Bronchial epithelial cell (primary cell): ENCODE measurements at regions not wholly inside any gene's neighbourhood (a gene's known extent, or its start where the extent isn't known, plus 50 kb on each side); places are given as distances from the start of the nearest gene placed in this dataset.
"Not testable (repeated sequence)": the region's sequence is repeated elsewhere in the genome, so short reads cannot be mapped to it uniquely, and the experiment has no call there.

ENCODE experiments used
- DNase-seq: peaks from one replicate; pipeline ENCODE4 v3.0.0-alpha.2; 2010; ENCODE audit warnings: low read depth
- FAIRE-seq: peaks from 2 replicates; lab custom pipeline; 2011; peaks lifted over from hg19 to GRCh38; lab: Jason Lieb, UNC
- H3K27me3 ChIP-seq: 2 replicates; pipeline ENCODE4 v1.5.1; 2011; ENCODE audit warnings: low read length; ENCODE audit not compliant: control insufficient read depth, insufficient read depth
- H3K36me3 ChIP-seq: 2 replicates; pipeline ENCODE4 v1.5.1; 2011; ENCODE audit warnings: low read length; ENCODE audit not compliant: control insufficient read depth, insufficient read depth
- H3K4me3 ChIP-seq: 2 replicates; pipeline ENCODE4 v1.5.1; 2011; ENCODE audit warnings: mild to moderate bottlenecking, low read depth, low read length, control low read depth
- TF ChIP-seq, protein P1 (sequence below): IDR thresholded peaks from 2 replicates; pipeline ENCODE4 v1.5.1; 2011; ENCODE audit warnings: mild to moderate bottlenecking, moderate library complexity, low read length, control low read depth, inconsistent platforms; ENCODE audit not compliant: insufficient read depth, severe bottlenecking

DNA sequence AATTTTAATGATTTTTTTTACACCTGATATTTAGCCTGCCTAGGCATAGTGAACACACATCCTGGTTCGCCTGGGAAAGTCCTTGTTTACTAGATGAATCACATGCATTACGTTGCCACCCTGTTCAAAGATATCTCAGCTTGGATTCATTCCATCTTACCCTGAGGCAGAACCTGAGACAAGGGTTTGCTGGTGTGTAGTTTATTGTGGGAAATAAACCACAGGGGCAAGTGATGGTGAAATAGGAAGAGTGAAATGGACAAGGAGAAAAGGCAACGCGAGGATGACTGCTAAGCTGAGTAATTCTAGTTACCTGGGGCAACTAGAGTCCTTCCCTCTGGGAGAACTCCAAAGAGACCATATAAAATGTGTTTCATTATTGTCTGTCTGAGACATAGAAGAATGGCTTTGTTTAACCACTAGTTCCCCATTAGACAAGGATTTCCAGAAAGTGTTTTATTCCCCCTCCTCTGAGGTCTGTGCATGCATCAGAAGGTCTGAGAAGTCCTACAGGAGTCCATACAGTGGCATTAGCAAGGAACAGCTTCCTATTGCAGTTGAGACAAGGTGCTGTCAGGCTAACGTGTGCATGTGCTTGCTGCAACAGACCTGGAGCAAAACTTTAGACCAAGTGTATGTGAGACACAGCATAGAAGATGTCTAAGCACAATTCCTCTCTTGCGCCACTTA is 797.3 kb upstream of the FRG1 start:
- FAIRE-seq (peak; percentile 97), DNase-seq (peak; percentile 100)
- TF ChIP-seq, protein P1, sequence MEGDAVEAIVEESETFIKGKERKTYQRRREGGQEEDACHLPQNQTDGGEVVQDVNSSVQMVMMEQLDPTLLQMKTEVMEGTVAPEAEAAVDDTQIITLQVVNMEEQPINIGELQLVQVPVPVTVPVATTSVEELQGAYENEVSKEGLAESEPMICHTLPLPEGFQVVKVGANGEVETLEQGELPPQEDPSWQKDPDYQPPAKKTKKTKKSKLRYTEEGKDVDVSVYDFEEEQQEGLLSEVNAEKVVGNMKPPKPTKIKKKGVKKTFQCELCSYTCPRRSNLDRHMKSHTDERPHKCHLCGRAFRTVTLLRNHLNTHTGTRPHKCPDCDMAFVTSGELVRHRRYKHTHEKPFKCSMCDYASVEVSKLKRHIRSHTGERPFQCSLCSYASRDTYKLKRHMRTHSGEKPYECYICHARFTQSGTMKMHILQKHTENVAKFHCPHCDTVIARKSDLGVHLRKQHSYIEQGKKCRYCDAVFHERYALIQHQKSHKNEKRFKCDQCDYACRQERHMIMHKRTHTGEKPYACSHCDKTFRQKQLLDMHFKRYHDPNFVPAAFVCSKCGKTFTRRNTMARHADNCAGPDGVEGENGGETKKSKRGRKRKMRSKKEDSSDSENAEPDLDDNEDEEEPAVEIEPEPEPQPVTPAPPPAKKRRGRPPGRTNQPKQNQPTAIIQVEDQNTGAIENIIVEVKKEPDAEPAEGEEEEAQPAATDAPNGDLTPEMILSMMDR, result no peak

DNA sequence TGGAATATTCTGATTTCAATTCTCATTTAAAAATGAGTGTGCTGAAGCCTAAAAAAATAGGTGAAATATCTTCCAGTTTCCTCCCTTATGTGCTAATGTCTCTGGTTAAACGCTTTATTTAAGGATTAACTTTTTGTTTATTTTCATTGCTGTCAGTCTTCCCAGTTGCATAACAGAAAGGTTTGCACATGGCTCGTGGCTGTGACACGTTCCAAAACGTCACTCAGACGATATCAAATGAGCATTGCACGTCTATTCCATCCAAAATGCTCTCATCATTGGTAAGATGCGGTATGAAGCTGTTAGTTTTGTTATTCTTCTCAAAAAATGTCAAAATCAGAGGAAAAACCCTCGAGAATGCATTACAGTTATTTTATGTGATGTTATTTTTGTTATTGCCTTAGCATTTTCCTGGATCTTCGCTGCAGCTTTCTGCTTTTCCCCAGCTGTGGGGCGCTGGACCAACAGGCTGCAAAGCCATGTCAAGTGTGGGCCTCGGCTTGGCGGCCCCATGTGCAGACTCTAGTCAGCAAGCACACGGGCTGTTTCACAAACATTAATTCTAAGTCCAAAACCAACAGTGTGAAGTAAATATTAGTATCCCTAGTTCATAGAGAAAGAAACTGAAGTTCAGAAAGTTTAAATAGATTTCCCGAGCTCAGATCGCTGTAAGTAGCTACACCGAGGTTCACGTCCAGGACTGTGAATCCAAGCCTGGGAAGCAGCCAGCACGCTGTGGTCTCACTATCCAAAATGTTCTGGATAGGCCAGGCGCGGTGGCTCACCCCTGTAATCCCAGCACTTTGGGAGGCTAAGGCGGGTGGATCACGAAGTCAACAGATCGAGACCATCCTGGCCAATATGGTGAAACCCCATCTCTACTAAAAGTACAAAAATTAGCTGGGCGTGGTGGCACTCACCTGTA is 793.4 kb upstream of the FRG1 start:
- no peak for DNase-seq
- Histone ChIP-seq H3K36me3 (no peaks in the 10 kb centered on the region), H3K27me3 (no peaks in the 10 kb centered on the region), H3K4me3 (no peak overlapping the region)
- TF ChIP-seq, protein P1, result no peak
- FAIRE-seq, result no peak

More for the DNA sequence above, 797.3 kb upstream of the FRG1 start:
- Histone ChIP-seq H3K36me3 (no peaks in the 10 kb centered on the region), H3K27me3 (no peaks in the 10 kb centered on the region), H3K4me3 (no peak overlapping the region)

DNA sequence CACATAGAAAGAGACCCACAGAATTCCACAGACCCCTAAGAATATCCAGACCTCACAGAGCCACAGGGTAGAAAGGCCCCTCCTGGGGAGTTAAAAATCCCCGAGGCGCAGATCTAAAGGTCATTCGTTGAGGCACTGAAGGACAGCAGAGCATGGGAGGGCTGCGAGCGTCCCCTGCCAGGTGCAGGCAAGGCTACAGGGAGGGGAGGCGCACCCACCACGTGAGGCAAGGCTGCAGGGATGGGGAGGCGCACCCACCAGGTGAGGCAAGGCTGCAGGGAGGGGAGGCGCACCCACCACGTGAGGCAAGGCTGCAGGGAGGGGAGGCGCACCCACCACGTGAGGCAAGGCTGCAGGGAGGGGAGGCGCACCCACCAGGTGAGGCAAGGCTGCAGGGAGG is 785.6 kb upstream of the FRG1 start:
- H3K27me3 ChIP-seq, H3K4me3 ChIP-seq, DNase-seq, FAIRE-seq, H3K36me3 ChIP-seq: not testable (repeated sequence)

DNA sequence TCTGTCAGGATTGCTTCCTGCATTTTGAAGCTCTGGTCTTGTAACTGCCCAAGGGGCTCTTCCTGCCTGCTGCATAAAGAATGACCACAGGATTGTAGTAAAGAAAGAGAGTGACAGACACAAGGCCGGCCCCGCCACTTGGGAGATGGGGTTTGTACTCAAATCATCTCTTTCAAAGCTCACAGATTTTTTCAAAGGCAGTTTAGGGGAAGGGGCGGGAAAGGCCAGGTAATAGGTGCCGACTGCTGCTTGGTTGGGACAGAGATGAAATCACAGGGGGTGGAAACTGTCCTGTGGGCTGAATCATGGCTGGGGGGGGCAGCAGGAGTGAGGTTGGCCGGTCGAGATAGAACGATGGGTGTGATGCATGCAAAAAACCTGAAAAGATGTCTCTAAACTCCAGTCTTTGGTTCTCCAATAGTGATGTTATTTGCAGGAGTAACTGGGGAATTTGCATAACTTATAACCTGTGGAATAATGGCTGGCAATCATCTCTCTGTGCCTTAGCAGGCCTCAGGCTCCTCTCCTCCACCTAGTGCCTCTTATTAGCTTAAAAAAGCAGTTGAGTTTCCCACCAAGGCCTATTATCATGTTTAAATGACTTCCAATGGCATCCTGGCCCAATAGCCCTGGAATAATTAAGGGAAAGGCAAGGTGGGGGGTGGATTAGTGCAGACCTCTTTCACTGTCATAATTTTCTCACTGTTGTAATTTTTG is 778.4 kb upstream of the FRG1 start:
- TF ChIP-seq, protein P1, result no peak
- H3K27me3 ChIP-seq, result no peaks in the 10 kb centered on the region
- FAIRE-seq, result no peak

DNA sequence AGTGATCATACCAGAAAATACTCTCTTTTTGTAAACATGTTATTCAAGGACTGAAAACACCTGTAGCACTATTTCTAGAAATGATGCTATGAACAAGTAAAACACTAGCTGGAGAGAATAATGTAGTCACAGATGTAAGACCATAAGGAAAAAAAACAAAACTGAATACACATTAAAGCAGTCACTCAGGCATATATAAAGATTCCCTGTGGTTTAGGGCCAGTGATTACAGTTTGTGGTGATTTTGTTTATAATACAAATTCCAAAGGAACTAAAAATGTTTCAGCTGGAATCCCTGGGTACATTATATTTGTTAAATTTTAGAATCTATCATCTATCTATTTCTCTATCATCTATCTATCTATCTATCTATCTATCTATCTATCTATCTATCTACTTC is 777.8 kb upstream of the FRG1 start:
- no peaks in the 10 kb centered on the region for H3K36me3 ChIP-seq
- TF ChIP-seq, protein P1, result no peak
- no peak for DNase-seq
- no peak for FAIRE-seq
- no peaks in the 10 kb centered on the region for H3K27me3 ChIP-seq
- H3K4me3 ChIP-seq, result no peak overlapping the region

More for the DNA sequence above, 778.4 kb upstream of the FRG1 start:
- DNase-seq, result no peak
- no peaks in the 10 kb centered on the region for H3K36me3 ChIP-seq
- H3K4me3 ChIP-seq, result no peak overlapping the region

DNA sequence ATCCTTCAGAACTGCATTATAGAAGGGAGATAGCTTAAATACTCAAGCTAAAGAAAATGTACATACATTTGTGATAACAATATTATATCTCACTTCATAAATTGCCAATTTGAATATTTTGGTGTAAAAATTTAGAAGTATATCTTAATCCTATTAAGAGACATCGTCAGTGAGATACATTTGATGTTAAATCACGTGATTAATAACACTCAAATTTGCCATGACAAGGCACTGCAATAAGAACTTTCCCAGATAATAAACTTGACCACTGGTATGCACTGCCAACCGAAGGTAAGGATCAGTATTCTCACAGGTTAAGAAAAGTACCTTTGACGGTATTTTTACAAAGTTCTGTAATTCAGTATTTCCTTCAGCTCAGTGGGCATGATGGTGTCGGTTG is 764.7 kb upstream of the FRG1 start:
- H3K27me3 ChIP-seq, result no peaks in the 10 kb centered on the region
- TF ChIP-seq, protein P1, result no peak
- no peak overlapping the region for H3K4me3 ChIP-seq
- DNase-seq (no peak), FAIRE-seq (no peak)
- no peaks in the 10 kb centered on the region for H3K36me3 ChIP-seq
